NOMO-1 (cell line): ENCODE measurements at regions not wholly inside any gene's neighbourhood (a gene's known extent, or its start where the extent isn't known, plus 50 kb on each side); places are given as distances from the start of the nearest gene placed in this dataset.

Experiments used
- DNase-seq, 2 experiments: peaks; one replicate each; lab custom pipeline; 2025; ENCODE audit not compliant: unreplicated experiment in 2 of 2; lab: John Stamatoyannopoulos, UW

DNA sequence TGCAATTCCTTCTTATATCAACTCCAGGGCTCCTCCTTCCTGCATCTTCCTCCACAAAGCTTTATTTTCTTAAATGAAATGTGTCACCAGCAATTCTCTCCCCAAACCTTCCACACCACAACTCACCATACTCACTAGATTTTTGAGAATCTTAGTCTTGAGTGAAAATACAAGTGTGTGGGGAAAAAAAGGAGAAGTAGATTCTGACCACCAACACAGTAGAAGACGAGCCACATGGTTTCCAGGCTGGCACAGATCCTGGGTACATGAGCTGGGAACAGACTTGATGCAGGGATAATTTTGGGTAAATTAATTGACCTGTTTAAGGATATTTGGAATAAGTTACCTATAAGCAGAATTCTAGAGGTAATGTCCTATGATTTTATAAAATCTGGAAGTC, 72.8 kb upstream of the KCNJ15 start:
- DNase-seq, result peak in 1 of 2 experiments; percentile 13

DNA sequence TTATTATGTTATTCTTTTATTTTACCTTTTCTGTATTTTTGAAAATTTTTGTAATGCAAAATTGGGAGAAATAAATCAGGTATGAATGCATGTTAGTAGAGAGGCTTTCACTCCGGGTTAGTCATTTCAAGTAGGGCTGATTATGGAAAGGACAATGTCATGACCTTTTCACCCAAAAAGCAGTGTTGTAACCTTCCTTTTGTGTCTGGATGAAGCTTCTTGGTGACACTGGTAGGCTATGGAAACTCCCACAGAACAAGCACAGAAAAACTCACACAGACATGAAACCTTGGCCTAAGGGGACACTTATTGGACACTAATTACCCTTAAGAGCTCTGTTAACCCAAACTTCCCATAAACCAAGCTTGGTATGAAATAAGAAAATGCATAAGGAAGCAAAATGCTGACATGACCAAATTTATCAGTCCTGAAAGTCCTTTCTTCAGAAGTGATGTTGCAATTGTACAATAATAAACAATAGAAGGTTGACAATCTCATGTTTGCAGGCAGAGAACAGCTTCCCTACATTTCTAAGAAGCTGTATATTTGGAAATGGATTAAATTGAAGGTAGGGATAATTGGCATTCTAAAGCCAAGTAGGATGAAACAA, 70.0 kb upstream of the KCNJ15 start:
- DNase-seq, result no peak

DNA sequence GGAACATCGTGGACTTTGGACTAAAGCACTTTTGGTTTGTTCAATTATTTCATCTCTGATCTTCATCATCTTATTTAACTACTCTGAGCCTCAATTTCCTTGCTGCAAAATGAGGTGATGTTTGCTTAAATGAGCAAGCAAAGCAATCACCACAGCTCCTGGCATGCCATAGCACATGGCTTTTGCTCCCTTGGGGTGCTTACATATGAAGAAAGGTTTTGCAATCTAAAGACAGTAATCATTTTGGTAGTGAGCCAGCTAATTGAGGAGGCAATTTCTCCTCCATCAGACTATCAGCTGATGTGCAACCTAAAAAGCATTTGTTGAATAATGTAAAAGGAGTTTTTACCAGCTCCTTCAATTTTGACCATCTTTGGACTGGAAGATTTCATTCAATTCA, 68.8 kb upstream of the KCNJ15 start:
- no peak for DNase-seq

DNA sequence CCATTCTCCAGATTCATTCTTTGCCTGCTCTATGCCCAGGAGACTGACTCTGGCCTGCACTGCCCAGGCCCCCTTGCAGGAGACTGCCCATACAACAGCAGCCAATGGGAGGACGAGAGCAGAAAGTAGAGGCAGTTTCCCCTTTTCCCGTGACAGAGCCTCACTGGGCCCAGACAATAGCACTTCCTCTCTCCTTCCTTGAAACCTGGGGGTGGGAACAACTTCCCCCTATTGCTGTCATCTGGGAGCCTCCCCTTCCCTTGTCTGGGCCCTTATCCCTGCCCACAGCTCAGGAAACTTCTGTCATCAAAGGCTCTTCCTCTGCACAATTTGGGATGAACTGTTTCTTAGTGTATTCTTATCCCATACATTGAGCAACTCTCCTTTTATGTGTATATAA, 60.8 kb upstream of the KCNJ15 start:
- DNase-seq, result no peak

DNA sequence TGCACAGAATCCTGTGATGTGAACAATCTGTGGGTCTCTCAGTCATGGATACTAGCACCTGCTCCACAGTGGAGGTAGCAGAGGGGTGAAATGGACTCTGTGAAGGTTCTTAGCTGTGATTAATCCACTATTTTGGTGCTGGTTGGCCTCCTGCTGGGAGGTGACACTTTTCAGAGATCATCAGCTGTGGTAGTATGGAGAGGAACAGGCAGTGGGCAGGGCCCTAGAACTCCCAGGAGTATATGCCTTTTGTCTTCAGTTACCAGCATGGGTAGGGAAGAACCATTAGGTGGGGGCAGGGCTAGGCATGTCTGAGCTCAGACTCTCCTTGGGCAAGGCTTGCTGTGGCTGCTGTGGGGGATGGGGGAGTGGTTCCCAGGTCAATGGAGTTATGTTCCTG, 54.0 kb upstream of the KCNJ15 start:
- DNase-seq, result no peak

DNA sequence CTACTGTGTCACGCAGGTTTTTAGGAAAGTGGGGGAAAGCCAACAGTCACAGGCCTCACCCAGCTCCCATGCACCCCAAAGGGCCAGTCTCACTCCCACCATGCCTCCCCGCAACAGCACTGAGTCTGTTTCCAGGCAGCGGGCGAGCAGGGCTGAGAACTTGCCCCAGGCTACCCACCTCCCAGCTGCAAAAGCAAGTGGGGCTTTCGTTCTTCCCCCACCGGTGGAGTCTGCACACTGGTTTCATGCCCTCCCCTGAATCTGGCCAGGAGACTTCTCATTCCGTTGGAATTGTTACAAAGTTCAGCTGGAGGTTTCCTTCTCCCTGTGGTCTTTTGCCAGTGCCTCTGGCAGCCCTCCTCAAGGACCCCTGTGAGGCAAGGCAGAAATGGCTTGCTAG, 53.6 kb upstream of the KCNJ15 start:
- no peak for DNase-seq

DNA sequence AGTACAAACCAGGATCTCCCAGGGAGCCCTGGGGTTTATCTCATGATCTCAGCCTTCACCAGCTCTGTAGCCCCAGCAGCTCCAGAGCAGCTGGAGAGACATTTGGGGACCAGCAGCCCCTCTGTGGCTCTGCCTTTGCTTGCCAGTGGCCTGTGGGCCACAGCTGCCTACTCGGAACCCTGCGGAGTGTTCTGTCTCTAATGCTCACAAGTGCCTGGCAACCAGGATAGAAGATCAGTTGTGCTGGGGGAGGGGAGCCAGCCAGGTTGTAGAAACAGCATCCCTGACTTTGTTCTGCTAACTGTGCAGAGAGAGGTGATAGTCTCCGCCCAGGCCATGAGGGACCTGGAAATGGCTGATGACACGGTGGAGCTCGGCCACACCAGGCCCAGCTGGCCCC, 50.9 kb upstream of the KCNJ15 start:
- no peak for DNase-seq

DNA sequence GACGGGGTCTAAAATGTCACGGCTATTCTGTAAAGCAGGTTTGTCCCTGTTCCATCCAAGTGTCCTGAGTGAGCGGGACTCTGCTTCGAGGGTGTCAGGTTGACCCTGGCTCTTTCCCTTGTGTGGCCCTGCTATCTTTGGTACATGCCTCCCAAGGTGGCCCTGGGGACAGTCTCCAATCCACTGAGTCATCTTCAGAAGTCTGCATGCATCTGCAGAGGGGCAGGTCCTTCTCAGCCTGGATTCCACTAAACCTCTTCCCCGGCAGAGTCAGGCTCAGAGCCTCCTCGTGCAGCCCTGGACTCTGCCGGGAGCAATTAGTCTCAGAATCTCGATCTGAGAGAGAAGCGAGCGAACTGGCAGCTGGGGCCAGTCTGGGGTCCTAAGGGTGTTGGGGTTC, 50.1 kb upstream of the KCNJ15 start:
- DNase-seq, result no peak
